ENCODE measurements at regions not wholly inside any gene's neighbourhood (a gene's known extent, or its start where the extent isn't known, plus 50 kb on each side); places are given as distances from the start of the nearest gene placed in this dataset.

- Mint-ChIP-seq H3K9me3 (peaks cover 81% of the 10 kb centered on the region), H3K4me3 (no peak overlapping the region), H3K36me3 (ENCODE audit: low read depth) (peaks cover 11% of the 10 kb centered on the region), H3K4me1 (ENCODE audit: low read depth) (no peaks in the 10 kb centered on the region), H3K27me3 (ENCODE audit: insufficient read depth) (peaks cover 5% of the 10 kb centered on the region), H3K27ac (no peak overlapping the region)
- TF ChIP-seq CTCF (IDR thresholded peaks at IDR 0.05): no peak
- no peak for DNase-seq
Measured at GRCh38 chr10:128361487-128361886, 235.3 kb upstream of the MKI67 start.

- Mint-ChIP-seq H3K27ac (no peak overlapping the region), H3K27me3 (ENCODE audit: insufficient read depth) (peaks cover 5% of the 10 kb centered on the region), H3K36me3 (ENCODE audit: low read depth) (peaks cover 11% of the 10 kb centered on the region), H3K4me1 (ENCODE audit: low read depth) (no peaks in the 10 kb centered on the region), H3K9me3 (peaks cover 85% of the 10 kb centered on the region), H3K4me3 (no peak overlapping the region)
- TF ChIP-seq CTCF (IDR thresholded peaks at IDR 0.05): no peak
- DNase-seq: no peak
Measured at GRCh38 chr10:128362514-128362913, 236.3 kb upstream of the MKI67 start.

- H3K36me3 Mint-ChIP-seq (ENCODE audit: low read depth): peaks cover 15% of the 10 kb centered on the region
- no peak for TF ChIP-seq CTCF (IDR thresholded peaks at IDR 0.05)
- H3K27me3 Mint-ChIP-seq (ENCODE audit: insufficient read depth): peaks cover 5% of the 10 kb centered on the region
- no peak overlapping the region for H3K4me3 Mint-ChIP-seq
- no peaks in the 10 kb centered on the region for H3K4me1 Mint-ChIP-seq (ENCODE audit: low read depth)
- H3K27ac Mint-ChIP-seq: no peak overlapping the region
- no peak for DNase-seq
- H3K9me3 Mint-ChIP-seq: peaks cover 84% of the 10 kb centered on the region
Measured at GRCh38 chr10:128364631-128365030, 238.4 kb upstream of the MKI67 start.

- no peak for DNase-seq
- Mint-ChIP-seq H3K27me3 (ENCODE audit: insufficient read depth) (peaks cover 5% of the 10 kb centered on the region), H3K36me3 (ENCODE audit: low read depth) (peaks cover 19% of the 10 kb centered on the region), H3K4me3 (no peak overlapping the region), H3K9me3 (peaks cover 80% of the 10 kb centered on the region), H3K27ac (no peak overlapping the region), H3K4me1 (ENCODE audit: low read depth) (no peaks in the 10 kb centered on the region)
- no peak for TF ChIP-seq CTCF (IDR thresholded peaks at IDR 0.05)
Measured at GRCh38 chr10:128365156-128365725, 239.0 kb upstream of the MKI67 start.

GRCh38 chr10:128367807-128368206, 241.6 kb upstream of the MKI67 start:
- TF ChIP-seq CTCF (IDR thresholded peaks at IDR 0.05): no peak
- DNase-seq: no peak
- Mint-ChIP-seq H3K4me3 (no peak overlapping the region), H3K27ac (no peak overlapping the region), H3K9me3 (peaks cover 79% of the 10 kb centered on the region), H3K36me3 (ENCODE audit: low read depth) (peaks cover 20% of the 10 kb centered on the region), H3K4me1 (ENCODE audit: low read depth) (no peaks in the 10 kb centered on the region), H3K27me3 (ENCODE audit: insufficient read depth) (peaks cover 1% of the 10 kb centered on the region)

Measured in HFFc6 (cell line).